Breast epithelium (tissue), 3 donors: ENCODE measurements at regions not wholly inside any gene's neighbourhood (a gene's known extent, or its start where the extent isn't known, plus 50 kb on each side); places are given as distances from the start of the nearest gene placed in this dataset.

ENCODE experiments used
- CTCF ChIP-seq, 3 donors: fragments of 450-650 bp; IDR thresholded peaks; one replicate each; pipeline ENCODE4 v1.5.1; 2016 to 2017; ENCODE audit warnings: antibody characterized with exemption in 3 of 3, mild to moderate bottlenecking in 3 of 3, moderate library complexity in 3 of 3
- POLR2AphosphoS5 ChIP-seq, 3 donors: sonication (generic); formaldehyde crosslinking; IDR thresholded peaks; one replicate each; pipeline ENCODE4 v1.6.1; 2017; ENCODE audit warnings: antibody characterized with exemption in 3 of 3

GRCh38 chr16:58883131-58883530 lies 149.0 kb upstream of the GOT2 start:
- TF ChIP-seq CTCF (IDR thresholded peaks at IDR 0.05) = no peak
- TF ChIP-seq POLR2AphosphoS5 (IDR thresholded peaks at IDR 0.05) = no peak
